NCI-H524 treated with DMSO at 0.1 percent for 48 hours (cell line): ENCODE measurements at regions not wholly inside any gene's neighbourhood (a gene's known extent, or its start where the extent isn't known, plus 50 kb on each side); places are given as distances from the start of the nearest gene placed in this dataset.

Source experiments
- DNase-seq: peaks from one replicate; lab custom pipeline; 2025; lab: John Stamatoyannopoulos, UW

DNA sequence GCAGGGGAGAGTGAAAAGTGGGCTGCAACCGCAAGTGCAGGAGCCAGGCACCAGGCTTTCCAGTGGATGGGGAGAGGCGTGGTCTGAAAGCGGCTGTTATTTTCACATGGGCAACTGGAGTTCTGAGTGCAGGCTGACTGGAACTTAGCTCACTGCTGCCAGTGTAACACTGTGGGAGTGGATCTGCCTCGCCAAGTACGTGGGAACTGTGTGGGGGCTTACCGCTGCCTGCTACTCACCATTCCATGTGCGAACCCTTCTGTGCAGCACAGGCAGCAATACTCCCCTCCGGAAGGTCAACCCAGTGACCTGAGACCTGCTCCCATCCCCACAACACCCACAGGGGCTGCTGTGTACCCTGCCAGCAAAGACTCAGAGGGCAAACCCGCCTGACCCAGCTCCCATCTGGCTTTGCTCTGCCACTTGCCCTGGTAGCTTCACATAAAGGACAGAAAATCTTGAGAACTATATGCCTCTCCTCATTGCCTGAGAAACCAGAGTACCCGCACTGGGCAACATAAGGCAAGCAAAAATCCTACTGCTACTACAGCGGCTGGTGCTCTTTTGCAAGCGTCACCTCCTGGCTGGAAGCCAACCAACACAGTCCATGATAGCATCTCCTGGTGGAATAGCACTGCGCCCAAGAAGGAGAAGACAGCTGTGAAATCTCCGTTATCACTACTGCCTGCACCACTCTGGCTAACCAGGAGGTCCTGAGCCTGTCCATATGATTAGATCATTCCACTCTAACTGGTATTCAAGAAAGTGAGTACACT lies 54.4 kb upstream of the SIRPG start:
- no peak for DNase-seq

DNA sequence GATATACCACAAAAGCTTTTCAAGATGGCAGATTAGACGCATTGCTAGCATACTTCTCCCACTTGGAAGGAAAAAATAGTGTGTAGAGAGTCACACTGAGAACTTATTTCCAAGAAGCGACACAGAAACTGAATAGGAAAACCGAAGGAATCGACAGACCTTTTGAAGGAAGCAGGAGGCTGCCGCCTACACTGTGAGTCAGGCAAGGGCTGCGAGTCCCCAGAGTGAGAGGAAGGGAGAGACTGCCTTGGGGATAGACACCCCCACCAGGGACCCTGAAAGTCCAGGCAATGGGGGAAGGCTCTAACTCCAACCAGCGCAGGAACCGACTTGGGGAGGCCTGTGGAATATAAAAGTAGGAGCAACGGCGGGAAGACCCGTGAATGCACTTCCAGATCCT lies 53.7 kb upstream of the SIRPG start:
- no peak for DNase-seq

DNA sequence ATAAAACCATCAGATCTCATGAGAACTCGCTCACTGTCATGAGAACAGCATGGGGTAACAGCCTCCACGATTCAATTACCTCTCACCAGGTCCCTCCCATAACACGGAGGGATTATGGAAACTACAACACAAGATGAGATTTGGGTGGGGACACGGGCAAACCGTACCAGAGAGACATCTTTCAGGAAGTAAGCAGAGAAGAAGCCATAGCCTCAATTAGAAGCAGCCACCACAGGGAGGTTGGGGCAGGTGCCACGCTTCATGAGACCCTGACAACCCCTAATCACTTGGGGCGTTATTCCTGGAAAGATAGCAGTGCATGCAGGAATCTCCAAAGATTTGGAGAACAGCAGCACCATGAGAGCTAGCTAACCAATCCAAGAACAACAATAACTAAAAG lies 52.9 kb upstream of the SIRPG start:
- DNase-seq, result no peak

DNA sequence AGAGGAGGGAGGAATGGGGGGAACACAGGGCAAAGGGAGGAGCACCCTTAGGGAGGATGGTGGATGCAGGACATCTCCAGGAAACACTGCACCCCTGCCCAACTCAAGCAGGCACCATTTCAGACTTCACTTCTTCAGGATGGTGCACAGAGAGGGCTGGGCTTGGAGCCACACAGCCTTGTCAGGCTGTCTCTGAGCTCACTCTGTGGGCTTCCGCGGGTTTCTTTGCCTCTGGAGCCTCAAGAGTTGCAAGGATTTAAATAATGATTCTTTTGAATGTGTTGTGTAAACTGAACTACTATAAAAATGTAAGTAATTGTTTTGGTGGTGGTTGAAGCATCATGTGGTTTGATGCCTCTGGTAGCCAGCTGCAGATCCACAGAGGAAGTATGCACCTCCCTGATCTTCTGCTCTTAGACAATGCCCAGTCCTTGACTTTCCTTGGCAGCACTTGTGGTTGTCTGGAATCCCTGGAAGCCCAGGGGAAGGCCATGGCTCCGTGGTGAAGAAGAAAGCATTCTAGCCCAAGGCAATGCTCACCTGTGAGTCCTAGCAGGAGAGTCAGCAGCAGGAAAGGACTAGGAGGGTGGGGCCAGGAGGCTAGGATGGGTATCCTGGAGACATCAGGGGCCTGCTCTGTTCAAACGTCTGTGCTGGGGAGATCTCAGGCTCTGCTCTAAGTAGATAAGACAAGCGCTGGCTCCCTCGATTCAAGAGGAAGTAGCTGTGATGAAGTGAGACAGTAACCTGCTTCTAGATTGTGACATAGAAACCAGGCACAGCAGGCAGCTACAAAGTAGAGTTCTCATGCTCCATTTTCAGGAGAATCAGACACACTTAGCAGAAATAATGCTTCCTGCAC lies 50.2 kb upstream of the SIRPG start:
- no peak for DNase-seq
